PC-3 (cell line): ENCODE measurements at regions not wholly inside any gene's neighbourhood (a gene's known extent, or its start where the extent isn't known, plus 50 kb on each side); places are given as distances from the start of the nearest gene placed in this dataset.

Experiments used
- EZH2 ChIP-seq: fragments of 300-600 bp; sonication (generic); IDR thresholded peaks from one replicate; pipeline ENCODE4 v1.6.1; 2017; ENCODE audit warnings: antibody characterized with exemption, mild to moderate bottlenecking, low read length; ENCODE audit not compliant: unreplicated experiment
- TF ChIP-seq, protein P1 (sequence below): fragments of 300-600 bp; sonication (generic); conservative IDR thresholded peaks from 2 replicates; pipeline ENCODE4 v1.5.1; 2017; ENCODE audit warnings: antibody characterized with exemption, low read depth, mild to moderate bottlenecking, low read length

DNA sequence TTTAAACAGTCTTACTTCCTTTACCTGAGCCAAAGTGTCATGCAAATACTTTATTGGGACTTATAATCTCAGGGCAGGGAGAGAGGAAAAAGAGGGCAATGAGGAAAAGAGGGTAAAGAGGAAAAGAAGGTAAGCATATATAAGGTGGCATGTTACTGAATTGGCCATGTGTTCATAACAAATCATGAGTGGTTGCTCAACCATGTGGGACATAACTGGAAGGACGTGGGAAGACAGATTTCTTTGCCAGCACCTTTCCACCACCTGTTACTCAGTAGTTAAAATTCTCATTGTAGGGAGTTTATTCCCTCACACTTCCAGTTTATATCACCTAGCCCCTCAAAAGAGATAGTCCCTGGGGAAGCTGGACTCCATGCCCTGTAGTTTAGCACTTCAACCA lies 54.7 kb upstream of the TPRG1 start:
- TF ChIP-seq, protein P1, sequence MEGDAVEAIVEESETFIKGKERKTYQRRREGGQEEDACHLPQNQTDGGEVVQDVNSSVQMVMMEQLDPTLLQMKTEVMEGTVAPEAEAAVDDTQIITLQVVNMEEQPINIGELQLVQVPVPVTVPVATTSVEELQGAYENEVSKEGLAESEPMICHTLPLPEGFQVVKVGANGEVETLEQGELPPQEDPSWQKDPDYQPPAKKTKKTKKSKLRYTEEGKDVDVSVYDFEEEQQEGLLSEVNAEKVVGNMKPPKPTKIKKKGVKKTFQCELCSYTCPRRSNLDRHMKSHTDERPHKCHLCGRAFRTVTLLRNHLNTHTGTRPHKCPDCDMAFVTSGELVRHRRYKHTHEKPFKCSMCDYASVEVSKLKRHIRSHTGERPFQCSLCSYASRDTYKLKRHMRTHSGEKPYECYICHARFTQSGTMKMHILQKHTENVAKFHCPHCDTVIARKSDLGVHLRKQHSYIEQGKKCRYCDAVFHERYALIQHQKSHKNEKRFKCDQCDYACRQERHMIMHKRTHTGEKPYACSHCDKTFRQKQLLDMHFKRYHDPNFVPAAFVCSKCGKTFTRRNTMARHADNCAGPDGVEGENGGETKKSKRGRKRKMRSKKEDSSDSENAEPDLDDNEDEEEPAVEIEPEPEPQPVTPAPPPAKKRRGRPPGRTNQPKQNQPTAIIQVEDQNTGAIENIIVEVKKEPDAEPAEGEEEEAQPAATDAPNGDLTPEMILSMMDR = no peak
- TF ChIP-seq EZH2 = no peak
